Inferior parietal cortex (tissue), 1 donor: ENCODE measurements at regions not wholly inside any gene's neighbourhood (a gene's known extent, or its start where the extent isn't known, plus 50 kb on each side); places are given as distances from the start of the nearest gene placed in this dataset.
A peak's percentile ranks its signal among the peaks of the same experiment; 100 is the strongest.
"Not testable (repeated sequence)": the region's sequence is repeated elsewhere in the genome, so short reads cannot be mapped to it uniquely, and the experiment has no call there.

Experiments used
- DNase-seq: peaks from one replicate; pipeline ENCODE4 v3.0.0-alpha.2; 2016; ENCODE audit errors: extremely low spot score

- no peak for DNase-seq
Observed at GRCh38 chr2:144012304-144012703, 507.6 kb downstream of the ZEB2 start.

GRCh38 chr2:144011553-144011952 lies 508.4 kb downstream of the ZEB2 start:
- DNase-seq, result no peak

- DNase-seq, result no peak
Observed at GRCh38 chr2:144011098-144011497, 508.8 kb downstream of the ZEB2 start.

GRCh38 chr2:144010096-144010836 lies 509.7 kb downstream of the ZEB2 start:
- no peak for DNase-seq

GRCh38 chr2:144006139-144006538 lies 513.8 kb downstream of the ZEB2 start:
- DNase-seq, result no peak

- no peak for DNase-seq
Observed at GRCh38 chr2:144004742-144005141, 515.2 kb downstream of the ZEB2 start.

GRCh38 chr2:144003460-144004075 lies 516.4 kb downstream of the ZEB2 start:
- DNase-seq, result no peak

- no peak for DNase-seq
Observed at GRCh38 chr2:143996974-143997373, 522.9 kb downstream of the ZEB2 start.

- DNase-seq, result peak; percentile 38
Observed at GRCh38 chr2:143994961-143995360, 525.0 kb downstream of the ZEB2 start.

GRCh38 chr2:143991596-143991995 lies 528.3 kb downstream of the ZEB2 start:
- DNase-seq, result not testable (repeated sequence)

GRCh38 chr2:143988082-143988481 lies 531.8 kb downstream of the ZEB2 start:
- no peak for DNase-seq

GRCh38 chr2:143981428-143981827 lies 538.5 kb downstream of the ZEB2 start:
- DNase-seq, result no peak

GRCh38 chr2:143977356-143977755 lies 542.6 kb downstream of the ZEB2 start:
- DNase-seq, result no peak

- no peak for DNase-seq
Observed at GRCh38 chr2:143975216-143975615, 544.7 kb downstream of the ZEB2 start.

- DNase-seq, result no peak
Observed at GRCh38 chr2:143974262-143974661, 545.7 kb downstream of the ZEB2 start.

GRCh38 chr2:143968860-143969259 lies 551.1 kb downstream of the ZEB2 start:
- no peak for DNase-seq

GRCh38 chr2:143968360-143968759 lies 551.6 kb downstream of the ZEB2 start:
- DNase-seq, result no peak

- no peak for DNase-seq
Observed at GRCh38 chr2:143965493-143966164, 554.3 kb downstream of the ZEB2 start.

- DNase-seq, result no peak
Observed at GRCh38 chr2:143964891-143965290, 555.0 kb downstream of the ZEB2 start.

- no peak for DNase-seq
Observed at GRCh38 chr2:143960177-143960576, 559.7 kb downstream of the ZEB2 start.

GRCh38 chr2:143957321-143957720 lies 562.6 kb downstream of the ZEB2 start:
- no peak for DNase-seq

- DNase-seq, result no peak
Observed at GRCh38 chr2:143955401-143956065, 564.4 kb downstream of the ZEB2 start.
